ENCODE measurements at regions not wholly inside any gene's neighbourhood (a gene's known extent, or its start where the extent isn't known, plus 50 kb on each side); places are given as distances from the start of the nearest gene placed in this dataset.
"Not testable (repeated sequence)": the region's sequence is repeated elsewhere in the genome, so short reads cannot be mapped to it uniquely, and the experiment has no call there.

DNA sequence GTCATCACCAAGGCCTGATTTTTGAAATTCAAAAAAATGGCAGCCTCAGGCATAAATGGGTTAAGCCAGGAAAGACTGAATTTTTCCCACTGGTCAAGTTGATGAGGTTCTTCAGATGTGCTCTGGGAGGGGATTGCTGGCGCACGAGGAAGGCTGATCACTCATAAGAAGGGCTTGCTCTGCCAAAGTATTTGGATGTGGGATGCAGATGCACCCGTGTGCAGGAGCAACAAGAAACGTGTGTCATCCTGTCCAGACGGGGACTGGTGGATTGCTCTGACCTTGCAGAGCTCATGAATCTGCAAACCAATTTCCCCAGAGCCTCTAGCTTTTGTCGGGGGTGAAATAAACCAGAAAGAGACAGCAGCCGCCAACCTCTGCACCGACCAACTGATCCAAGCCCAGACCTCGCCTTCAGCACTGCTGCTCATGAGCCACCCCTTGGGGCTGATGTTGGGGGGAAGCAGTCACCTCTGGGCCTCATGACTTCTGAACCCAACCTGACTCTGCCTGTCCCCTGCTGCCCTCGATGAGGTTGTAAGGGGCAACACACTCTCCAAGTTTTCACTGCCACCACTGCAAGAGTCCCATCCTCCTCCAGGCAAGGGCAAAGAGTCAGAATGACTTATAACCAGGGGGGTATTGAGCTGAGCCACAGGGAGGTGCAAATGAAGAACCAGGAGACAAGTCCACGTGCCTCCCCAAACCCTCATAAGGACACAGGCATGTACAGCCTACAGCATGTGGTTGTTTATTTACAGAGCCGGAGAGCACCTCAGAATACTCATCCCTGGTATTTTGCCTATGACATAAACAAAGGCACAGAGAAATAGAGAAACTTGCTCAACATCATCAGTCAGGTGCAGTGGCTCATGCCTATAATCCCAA, 452.0 kb downstream of the SOX9 start:
- TF ChIP-seq, protein P1, sequence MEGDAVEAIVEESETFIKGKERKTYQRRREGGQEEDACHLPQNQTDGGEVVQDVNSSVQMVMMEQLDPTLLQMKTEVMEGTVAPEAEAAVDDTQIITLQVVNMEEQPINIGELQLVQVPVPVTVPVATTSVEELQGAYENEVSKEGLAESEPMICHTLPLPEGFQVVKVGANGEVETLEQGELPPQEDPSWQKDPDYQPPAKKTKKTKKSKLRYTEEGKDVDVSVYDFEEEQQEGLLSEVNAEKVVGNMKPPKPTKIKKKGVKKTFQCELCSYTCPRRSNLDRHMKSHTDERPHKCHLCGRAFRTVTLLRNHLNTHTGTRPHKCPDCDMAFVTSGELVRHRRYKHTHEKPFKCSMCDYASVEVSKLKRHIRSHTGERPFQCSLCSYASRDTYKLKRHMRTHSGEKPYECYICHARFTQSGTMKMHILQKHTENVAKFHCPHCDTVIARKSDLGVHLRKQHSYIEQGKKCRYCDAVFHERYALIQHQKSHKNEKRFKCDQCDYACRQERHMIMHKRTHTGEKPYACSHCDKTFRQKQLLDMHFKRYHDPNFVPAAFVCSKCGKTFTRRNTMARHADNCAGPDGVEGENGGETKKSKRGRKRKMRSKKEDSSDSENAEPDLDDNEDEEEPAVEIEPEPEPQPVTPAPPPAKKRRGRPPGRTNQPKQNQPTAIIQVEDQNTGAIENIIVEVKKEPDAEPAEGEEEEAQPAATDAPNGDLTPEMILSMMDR (IDR thresholded peaks at IDR 0.05), result no peak
- DNase-seq (ENCODE audit: low spot score), result no peak
- no peak for ATAC-seq (ENCODE audit: low FRiP score)

DNA sequence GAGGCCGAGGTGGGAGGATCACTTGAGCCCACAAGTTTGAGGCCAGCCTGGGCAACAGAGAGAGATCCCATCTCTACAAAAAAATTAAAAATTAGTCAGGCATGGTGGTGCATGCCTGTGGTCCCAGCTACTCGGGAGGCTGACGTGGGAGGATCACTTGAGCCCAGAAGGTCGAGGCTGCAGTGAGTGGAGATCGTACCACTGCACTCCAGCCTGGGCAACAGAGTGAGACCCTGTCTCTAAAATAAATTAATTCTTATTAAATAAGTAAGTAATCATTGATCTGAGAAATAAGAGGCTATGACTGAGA, 452.6 kb downstream of the SOX9 start:
- DNase-seq (ENCODE audit: low spot score); ATAC-seq (ENCODE audit: low FRiP score): not testable (repeated sequence)

DNA sequence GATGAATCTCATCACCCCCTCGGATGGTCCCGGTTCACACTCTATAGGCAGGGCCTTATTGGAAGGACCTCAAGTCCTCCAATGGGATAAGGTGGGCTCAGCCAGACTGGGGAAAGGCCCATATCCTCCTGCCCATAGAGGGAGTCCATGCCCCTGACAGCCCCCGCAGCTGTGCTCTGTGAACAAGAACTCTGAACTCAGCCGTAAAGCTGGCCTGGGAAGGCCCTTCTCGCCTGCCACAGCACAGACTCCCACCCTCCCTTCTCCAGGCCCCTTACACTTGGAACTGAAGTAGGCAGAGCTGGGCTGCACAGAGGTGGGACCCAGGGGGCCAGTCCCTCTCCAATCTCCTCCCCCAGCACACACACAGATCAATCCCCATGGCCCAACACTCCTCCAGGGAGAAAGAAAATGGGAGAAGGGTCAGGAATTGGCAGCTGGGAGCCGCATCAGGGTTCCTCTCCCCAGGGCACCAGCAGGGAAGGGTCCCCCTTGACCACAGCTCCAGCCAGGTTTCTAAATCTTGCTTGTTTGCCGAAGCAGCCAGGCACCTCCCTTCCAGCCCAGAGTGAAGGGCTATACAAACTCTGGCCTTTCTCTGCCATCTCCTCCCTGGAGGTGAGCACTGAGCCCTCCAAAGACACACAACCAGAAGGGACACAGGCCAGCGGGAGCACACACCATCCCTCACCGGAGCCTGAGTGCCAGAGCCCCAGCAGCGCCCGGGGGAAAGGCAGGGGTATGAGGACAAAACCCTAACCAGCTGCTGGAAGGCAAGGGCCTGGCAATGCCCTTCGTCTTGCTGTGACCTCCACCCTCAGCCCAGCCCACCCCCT, 454.1 kb downstream of the SOX9 start:
- ATAC-seq (ENCODE audit: low FRiP score), result no peak
- TF ChIP-seq, protein P1 (IDR thresholded peaks at IDR 0.05), result no peak

DNA sequence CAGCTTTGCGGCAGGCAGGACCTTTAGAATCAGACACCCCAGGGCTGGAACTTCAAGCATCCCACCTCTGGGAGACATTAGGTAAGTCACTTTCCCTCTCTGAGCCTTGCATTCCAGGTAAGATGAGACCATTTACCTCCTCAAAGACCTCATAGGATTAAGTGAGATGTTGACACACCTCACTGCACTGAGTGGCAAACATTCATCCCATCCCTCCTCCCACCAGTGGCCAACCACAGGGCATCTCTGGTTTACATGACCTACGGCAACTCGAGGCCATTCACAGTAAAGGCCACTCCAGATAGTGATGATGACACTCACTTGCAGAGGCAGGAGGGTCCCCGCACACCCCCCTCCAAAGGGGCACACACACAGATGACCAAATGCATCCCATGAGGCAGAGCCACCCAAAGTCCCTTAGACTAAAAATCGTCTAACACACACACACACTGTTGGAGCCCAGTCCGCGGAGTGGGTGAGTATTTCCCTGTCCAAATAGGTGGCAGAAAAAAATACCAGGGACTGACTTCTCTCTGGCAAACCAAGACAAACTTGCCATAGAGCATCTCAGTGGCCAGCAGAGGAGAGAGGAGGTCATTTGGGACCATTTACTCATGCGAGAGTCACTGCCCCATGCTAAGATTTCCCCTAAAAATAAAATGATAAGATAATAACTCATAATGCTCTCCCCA, 454.9 kb downstream of the SOX9 start:
- TF ChIP-seq, protein P1 (IDR thresholded peaks at IDR 0.05), result no peak
- no peak for DNase-seq (ENCODE audit: low spot score)
- ATAC-seq (ENCODE audit: low FRiP score), result no peak

More for the DNA sequence above, 454.1 kb downstream of the SOX9 start:
- no peak for DNase-seq (ENCODE audit: low spot score)

DNA sequence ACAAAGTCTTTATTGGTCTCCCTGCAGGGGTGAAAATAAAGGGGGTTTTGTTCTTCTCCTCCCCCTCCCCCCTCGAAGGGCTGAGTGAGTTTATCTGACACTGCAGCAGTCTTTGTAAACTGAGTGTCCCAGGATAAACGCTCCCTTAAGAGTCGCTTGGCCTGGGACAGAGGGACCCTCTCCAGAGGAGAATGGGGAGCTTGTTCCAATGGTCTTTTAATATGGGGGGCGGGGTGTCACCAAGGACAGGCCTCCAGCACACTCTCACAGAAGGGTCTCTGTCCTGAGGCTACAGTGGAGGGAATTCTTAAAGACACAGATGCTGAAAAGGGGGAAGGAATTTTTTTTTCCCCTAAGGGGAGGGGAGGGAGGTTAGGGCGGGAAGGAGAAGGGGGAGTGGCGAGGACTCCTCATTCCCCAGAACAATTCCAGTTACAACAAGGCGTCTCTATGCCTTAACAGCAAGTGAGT, 455.5 kb downstream of the SOX9 start:
- ATAC-seq (ENCODE audit: low FRiP score) (no peak), DNase-seq (ENCODE audit: low spot score) (no peak)
- TF ChIP-seq, protein P1 (IDR thresholded peaks at IDR 0.05), result no peak

DNA sequence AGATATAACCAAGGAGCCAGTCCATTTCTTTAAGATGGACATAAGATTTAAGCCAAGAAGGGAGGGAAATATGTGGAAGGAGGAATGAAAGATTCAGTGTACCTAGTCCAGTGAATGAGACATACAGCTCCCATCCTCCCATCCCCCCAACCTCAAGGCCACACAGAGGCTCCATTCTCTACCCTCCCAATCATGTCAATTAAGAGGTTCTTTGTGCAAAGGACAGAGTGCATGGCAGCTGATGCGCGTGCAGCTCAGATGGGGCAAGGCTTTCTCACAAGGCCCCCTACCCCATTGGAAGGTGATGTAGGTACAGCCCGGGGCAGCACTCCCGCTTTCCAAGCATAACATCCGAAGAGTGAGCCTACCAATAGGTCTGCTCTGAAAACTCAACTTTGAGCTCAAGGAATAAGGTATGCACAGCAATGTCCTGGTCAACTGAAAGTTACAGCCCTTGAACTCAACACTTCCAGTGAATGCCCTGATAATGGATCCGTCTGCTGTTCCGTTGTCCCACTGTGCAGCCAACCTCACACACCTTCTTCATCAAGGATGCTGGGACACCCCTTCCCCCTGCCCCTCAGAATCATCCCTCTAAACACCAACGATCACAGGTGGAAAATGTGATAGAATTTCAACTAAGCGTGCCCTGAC, 458.1 kb downstream of the SOX9 start:
- TF ChIP-seq, protein P1 (IDR thresholded peaks at IDR 0.05), result no peak
- ATAC-seq (ENCODE audit: low FRiP score) (no peak), DNase-seq (ENCODE audit: low spot score) (no peak)

DNA sequence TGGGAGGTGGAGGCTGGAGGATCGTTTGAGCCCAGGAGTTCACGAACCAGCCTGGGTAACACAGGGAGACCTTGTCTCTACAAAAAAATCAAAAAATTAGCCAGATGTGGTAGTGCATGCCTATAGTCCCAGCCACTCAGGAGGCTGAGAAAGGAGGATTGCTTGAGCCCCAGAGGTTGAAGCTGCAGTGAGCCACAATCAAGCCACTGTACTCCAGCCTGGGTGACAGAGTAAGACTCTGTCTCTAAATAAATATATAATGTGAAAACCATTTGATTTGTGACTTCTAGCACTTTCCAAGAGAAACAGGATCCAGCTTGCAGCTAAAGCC, 459.1 kb downstream of the SOX9 start:
- TF ChIP-seq, protein P1 (IDR thresholded peaks at IDR 0.05), result no peak

More for the DNA sequence above, 459.1 kb downstream of the SOX9 start:
- ATAC-seq (ENCODE audit: low FRiP score), result no peak
- no peak for DNase-seq (ENCODE audit: low spot score)
